ENCODE measurements at regions not wholly inside any gene's neighbourhood (a gene's known extent, or its start where the extent isn't known, plus 50 kb on each side); places are given as distances from the start of the nearest gene placed in this dataset.

GRCh38 chr10:20494474-20494873 is 402.6 kb downstream of the NEBL start:
- Histone ChIP-seq H2BK20ac (ENCODE audit: low read depth, low read length) (no peak overlapping the region), H3K4me3 (ENCODE audit: insufficient read depth, low read depth, low read length) (no peak overlapping the region), H3K9me1 (ENCODE audit: insufficient read depth, low read length) (no peaks in the 10 kb centered on the region), H3K18ac (ENCODE audit: low read depth, low read length) (no peak overlapping the region), H3K4me2 (ENCODE audit: low read depth, low read length) (no peak overlapping the region), H3K4ac (ENCODE audit: low read depth, low read length) (no peak overlapping the region), H3K27me3 (ENCODE audit: control insufficient read depth, insufficient read depth, low read length) (no peaks in the 10 kb centered on the region), H2BK5ac (ENCODE audit: low read depth, low read length, poor library complexity, severe bottlenecking) (no peak overlapping the region), H3K79me1 (ENCODE audit: low read depth in 1 of 2, low read length in 2 of 2) (no peaks in the 10 kb centered on the region), H3K9ac (ENCODE audit: low read depth, low read length) (no peak overlapping the region), H3K23ac (ENCODE audit: low read depth, low read length) (no peak overlapping the region), H2BK120ac (ENCODE audit: low read depth, low read length) (no peak overlapping the region), H3K36me3 (ENCODE audit: control insufficient read depth, insufficient read depth, low read length) (no peaks in the 10 kb centered on the region), H3K4me1 (ENCODE audit: control insufficient read depth, insufficient read depth, low read length) (no peaks in the 10 kb centered on the region), H4K91ac (ENCODE audit: insufficient read depth, low read depth, low read length) (no peak overlapping the region), H3K27ac (ENCODE audit: insufficient read depth, low read length) (no peak overlapping the region), H3K9me3 (ENCODE audit: control insufficient read depth, insufficient read depth, low read length) (peaks cover 2% of the 10 kb centered on the region), H2AFZ (replicated peaks; ENCODE audit: low read length, poor library complexity) (no peak overlapping the region), H4K5ac (ENCODE audit: low read depth, low read length) (no peak overlapping the region), H3K56ac (ENCODE audit: extremely low read depth, insufficient read depth, low read length) (no peak overlapping the region), H4K20me1 (ENCODE audit: insufficient read depth, low read length) (no peaks in the 10 kb centered on the region), H4K8ac (ENCODE audit: low read depth in 2 of 2, low read length in 2 of 2) (no peak overlapping the region), H2BK15ac (ENCODE audit: low read depth, low read length) (no peak overlapping the region), H2AK5ac (ENCODE audit: low read depth, low read length) (no peak overlapping the region), H3K14ac (replicated peaks; ENCODE audit: low read depth, low read length) (no peak overlapping the region), H2AK9ac (replicated peaks; ENCODE audit: low read depth, low read length, poor library complexity) (no peak overlapping the region)
- no CpG with 5 or more reads among the region's 1 CpG for WGBS, 2 experiments (ENCODE audit: extremely low coverage in 2 of 2, insufficient read length in 1 of 2)
- in situ Hi-C loops (cut with MboI; ENCODE audit: low sequenced_read_pairs) (no loop called here), intact Hi-C loops (cut with micrococcal nuclease) (no loop called here), dilution Hi-C loops (cut with HindIII; ENCODE audit: low sequenced_read_pairs, unreplicated experiment) (no loop called here)
- POLR2A ChIA-PET (ENCODE audit: unreplicated experiment): no interaction called here
- TF ChIP-seq POLR2A (IDR thresholded peaks at IDR 0.05; ENCODE audit: low read depth, low read length): no peak
- TF ChIP-seq NFE2L2 (IDR thresholded peaks at IDR 0.05; ENCODE audit: low read depth, low read length): no peak
- TF ChIP-seq MAFK (IDR thresholded peaks at IDR 0.05; ENCODE audit: low read depth, low read length): no peak
- TF ChIP-seq CEBPB (IDR thresholded peaks at IDR 0.05; ENCODE audit: low read depth, low read length): no peak
- no peak for TF ChIP-seq MAZ (IDR thresholded peaks at IDR 0.05; ENCODE audit: borderline replicate concordance, low read depth, low read length)
- TF ChIP-seq USF2 (IDR thresholded peaks at IDR 0.05; ENCODE audit: low read depth, low read length): no peak
- TF ChIP-seq RCOR1 (IDR thresholded peaks at IDR 0.05; ENCODE audit: insufficient replicate concordance, low read length): no peak
- no peak for TF ChIP-seq CHD1 (IDR thresholded peaks at IDR 0.05; ENCODE audit: low read depth, low read length)
- TF ChIP-seq BHLHE40 (IDR thresholded peaks at IDR 0.05; ENCODE audit: low read depth, low read length): no peak
- TF ChIP-seq RFX5 (IDR thresholded peaks at IDR 0.05; ENCODE audit: low read depth, low read length): no peak
- TF ChIP-seq FOS (IDR thresholded peaks at IDR 0.05; ENCODE audit: low read depth, low read length): no peak
- no peak for TF ChIP-seq RAD21 (IDR thresholded peaks at IDR 0.05; ENCODE audit: low read length)
- no peak for TF ChIP-seq ELK1 (IDR thresholded peaks at IDR 0.05; ENCODE audit: borderline replicate concordance, low read depth, low read length)
- TF ChIP-seq MXI1 (IDR thresholded peaks at IDR 0.05; ENCODE audit: borderline replicate concordance, low read depth, low read length): no peak
- no peak for TF ChIP-seq SMC3 (IDR thresholded peaks at IDR 0.05; ENCODE audit: low read depth, low read length)
- BruUV-seq (replicated peaks): no TSS peak
- ATAC-seq (ENCODE audit: low read depth) (no peak), DNase-seq (no peak)
- CTCF ChIA-PET: interaction anchor here (0.6 kb wide), 1 partner anchor 430 kb away, joined by 4 read pairs; no protein-coding TSS in a partner anchor

Data from IMR-90 (cell line).